MM.1S (cell line): ENCODE measurements at regions not wholly inside any gene's neighbourhood (a gene's known extent, or its start where the extent isn't known, plus 50 kb on each side); places are given as distances from the start of the nearest gene placed in this dataset.

ENCODE experiments used
- DNase-seq: peaks from one replicate; pipeline ENCODE4 v3.0.0-alpha.2; 2015
- H2AFZ ChIP-seq: fragments of 300-600 bp; sonication (generic); 2 replicates; pipeline ENCODE4 v1.6.0; 2016; ENCODE audit warnings: antibody characterized with exemption, low read length
- H3F3A ChIP-seq: fragments of 300-600 bp; sonication (generic); 2 replicates; pipeline ENCODE4 v1.6.1; 2016; ENCODE audit warnings: mild to moderate bottlenecking, antibody characterized with exemption, low read length, moderate library complexity, mixed read lengths; ENCODE audit not compliant: insufficient read depth
- H3K27ac ChIP-seq: fragments of 300-600 bp; sonication (generic); 2 replicates; pipeline ENCODE4 v1.5.1; 2016; ENCODE audit warnings: mild to moderate bottlenecking, low read length
- H3K27me3 ChIP-seq: fragments of 300-600 bp; sonication (generic); replicated peaks from 2 replicates; pipeline ENCODE4 v1.6.0; 2016; ENCODE audit warnings: low read length; ENCODE audit not compliant: insufficient read depth
- H3K36me3 ChIP-seq: fragments of 300-600 bp; sonication (generic); replicated peaks from 2 replicates; pipeline ENCODE4 v1.6.1; 2016; ENCODE audit warnings: mild to moderate bottlenecking, low read length, mixed read lengths; ENCODE audit not compliant: insufficient read depth
- H3K4me1 ChIP-seq: fragments of 300-600 bp; sonication (generic); 2 replicates; pipeline ENCODE4 v1.6.1; 2016; ENCODE audit warnings: low read length, mixed read lengths
- H3K4me2 ChIP-seq: fragments of 300-600 bp; sonication (generic); 2 replicates; pipeline ENCODE4 v1.6.0; 2016; ENCODE audit warnings: low read depth, low read length
- H3K4me3 ChIP-seq: fragments of 300-600 bp; sonication (generic); 2 replicates; pipeline ENCODE4 v1.5.1; 2016; ENCODE audit warnings: low read length, mixed read lengths
- H3K79me2 ChIP-seq: fragments of 300-600 bp; sonication (generic); 2 replicates; pipeline ENCODE4 v1.6.1; 2016; ENCODE audit warnings: mixed run types, low read length, mixed read lengths
- H3K9ac ChIP-seq: fragments of 300-600 bp; sonication (generic); 2 replicates; pipeline ENCODE4 v1.6.1; 2016; ENCODE audit warnings: low read length, mixed read lengths
- H3K9me2 ChIP-seq: fragments of 300-600 bp; sonication (generic); replicated peaks from 2 replicates; pipeline ENCODE4 v1.6.1; 2016; ENCODE audit warnings: mild to moderate bottlenecking, low read length, mixed read lengths; ENCODE audit not compliant: insufficient read depth
- H3K9me3 ChIP-seq: fragments of 300-600 bp; sonication (generic); replicated peaks from 2 replicates; pipeline ENCODE4 v1.6.1; 2016; ENCODE audit warnings: mild to moderate bottlenecking, low read length, mixed read lengths; ENCODE audit not compliant: insufficient read depth
- H4K20me1 ChIP-seq: fragments of 300-600 bp; sonication (generic); 2 replicates; pipeline ENCODE4 v1.6.1; 2016; ENCODE audit warnings: mild to moderate bottlenecking, low read length, moderate library complexity, mixed read lengths; ENCODE audit not compliant: insufficient read depth
- CTCF ChIP-seq: fragments of 300-600 bp; sonication (generic); IDR thresholded peaks from 2 replicates; pipeline ENCODE4 v1.5.1; 2016; ENCODE audit warnings: antibody characterized with exemption, low read length, mixed read lengths
- EZH2 ChIP-seq: fragments of 300-600 bp; sonication (generic); optimal IDR thresholded peaks from 2 replicates; pipeline ENCODE3; 2017; ENCODE audit warnings: low read depth, mild to moderate bottlenecking, antibody characterized with exemption, low read length, mixed read lengths
- EZH2phosphoT487 ChIP-seq: fragments of 300-600 bp; sonication (generic); IDR thresholded peaks from 2 replicates; pipeline ENCODE4 v1.6.1; 2018; ENCODE audit warnings: antibody characterized with exemption, low read length

GRCh38 chr14:40911141-40911540 lies 695.5 kb upstream of the LRFN5 start:
- H3K4me1 ChIP-seq, result no peaks in the 10 kb centered on the region

DNA sequence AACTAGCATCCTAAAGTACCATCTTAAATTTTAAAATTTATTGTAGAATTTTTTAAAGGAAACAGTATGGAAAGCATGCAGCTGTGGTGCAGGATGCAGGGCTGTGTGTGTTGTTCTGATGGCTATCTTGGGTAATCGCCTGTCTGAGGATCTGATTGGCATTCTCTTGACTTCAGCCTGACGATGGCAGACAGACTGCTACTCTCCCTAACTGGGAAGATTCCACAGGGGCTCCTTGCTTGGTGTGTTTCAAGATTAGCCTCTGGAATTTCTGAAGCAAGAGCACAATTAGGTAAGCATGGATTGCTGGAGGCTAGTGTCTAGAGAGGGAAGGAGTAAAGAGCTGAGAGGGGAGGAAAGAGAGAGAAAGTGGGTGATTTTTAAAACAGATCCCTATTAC lies 696.8 kb upstream of the LRFN5 start:
- no peak overlapping the region for H3K4me2 ChIP-seq
- no peaks in the 10 kb centered on the region for H3K4me1 ChIP-seq
- H3K9me2 ChIP-seq, result no peaks in the 10 kb centered on the region
- no peaks in the 10 kb centered on the region for H3K79me2 ChIP-seq
- H3K9me3 ChIP-seq, result no peaks in the 10 kb centered on the region
- H3F3A ChIP-seq, result no peaks in the 10 kb centered on the region
- TF ChIP-seq CTCF, result no peak
- TF ChIP-seq EZH2, result no peak
- TF ChIP-seq EZH2phosphoT487, result no peak
- H3K9ac ChIP-seq, result no peak overlapping the region
- no peak overlapping the region for H3K27ac ChIP-seq
- no peaks in the 10 kb centered on the region for H3K27me3 ChIP-seq
- H2AFZ ChIP-seq, result no peak overlapping the region
- no peaks in the 10 kb centered on the region for H4K20me1 ChIP-seq
- no peak overlapping the region for H3K4me3 ChIP-seq
- no peaks in the 10 kb centered on the region for H3K36me3 ChIP-seq
- DNase-seq, result no peak

More at GRCh38 chr14:40911141-40911540, 695.5 kb upstream of the LRFN5 start:
- Histone ChIP-seq H3K9me3 (no peaks in the 10 kb centered on the region), H3K79me2 (no peaks in the 10 kb centered on the region), H3K27ac (no peak overlapping the region), H4K20me1 (no peaks in the 10 kb centered on the region), H3F3A (no peaks in the 10 kb centered on the region), H3K4me3 (no peak overlapping the region), H3K9ac (no peak overlapping the region), H3K36me3 (no peaks in the 10 kb centered on the region), H2AFZ (no peak overlapping the region), H3K4me2 (no peak overlapping the region), H3K27me3 (no peaks in the 10 kb centered on the region), H3K9me2 (no peaks in the 10 kb centered on the region)
- no peak for DNase-seq
- TF ChIP-seq CTCF (no peak), EZH2 (no peak), EZH2phosphoT487 (no peak)

DNA sequence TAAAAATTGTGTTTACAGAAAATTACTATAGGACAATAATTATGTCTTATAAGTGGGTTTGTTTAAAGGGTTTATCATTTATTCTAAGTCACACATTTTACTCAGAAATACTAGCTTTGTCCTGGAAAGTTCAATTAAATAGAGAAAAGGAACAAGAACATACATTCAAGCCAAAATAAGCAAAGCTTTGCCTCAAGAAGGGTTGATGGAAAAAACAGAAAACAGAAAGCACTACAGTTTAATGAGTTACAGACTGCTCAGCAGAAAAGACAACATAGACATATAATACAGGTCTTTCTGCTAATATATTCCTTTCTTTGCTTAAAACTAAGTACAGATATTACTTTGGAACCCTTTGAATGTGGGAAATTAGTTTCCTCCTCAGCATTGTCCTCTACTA lies 703.0 kb upstream of the LRFN5 start:
- H3F3A ChIP-seq, result no peaks in the 10 kb centered on the region
- no peaks in the 10 kb centered on the region for H3K79me2 ChIP-seq
- no peaks in the 10 kb centered on the region for H3K9me2 ChIP-seq
- H2AFZ ChIP-seq, result no peak overlapping the region
- H3K4me2 ChIP-seq, result no peak overlapping the region
- H3K27ac ChIP-seq, result no peak overlapping the region
- TF ChIP-seq EZH2, result no peak
- no peak for TF ChIP-seq EZH2phosphoT487
- no peak for TF ChIP-seq CTCF
- no peaks in the 10 kb centered on the region for H4K20me1 ChIP-seq
- H3K27me3 ChIP-seq, result no peaks in the 10 kb centered on the region
- DNase-seq, result no peak
- no peaks in the 10 kb centered on the region for H3K9me3 ChIP-seq
- H3K4me3 ChIP-seq, result no peak overlapping the region
- H3K9ac ChIP-seq, result no peak overlapping the region
- H3K4me1 ChIP-seq, result no peaks in the 10 kb centered on the region
- no peaks in the 10 kb centered on the region for H3K36me3 ChIP-seq
